Stimulated activated CD4-positive, alpha-beta T cell treated with anti-CD3 and anti-CD28 coated beads, TNF-alpha, amount 100 ng/mL, for 24 hours (primary cell): ENCODE measurements at regions not wholly inside any gene's neighbourhood (a gene's known extent, or its start where the extent isn't known, plus 50 kb on each side); places are given as distances from the start of the nearest gene placed in this dataset.
"Not testable (repeated sequence)": the region's sequence is repeated elsewhere in the genome, so short reads cannot be mapped to it uniquely, and the experiment has no call there.

Experiments
- DNase-seq, 3 experiments: peaks; one replicate each; pipeline ENCODE4 v3.0.0-alpha.2; 2020; ENCODE audit warnings: low read depth in 3 of 3

DNA sequence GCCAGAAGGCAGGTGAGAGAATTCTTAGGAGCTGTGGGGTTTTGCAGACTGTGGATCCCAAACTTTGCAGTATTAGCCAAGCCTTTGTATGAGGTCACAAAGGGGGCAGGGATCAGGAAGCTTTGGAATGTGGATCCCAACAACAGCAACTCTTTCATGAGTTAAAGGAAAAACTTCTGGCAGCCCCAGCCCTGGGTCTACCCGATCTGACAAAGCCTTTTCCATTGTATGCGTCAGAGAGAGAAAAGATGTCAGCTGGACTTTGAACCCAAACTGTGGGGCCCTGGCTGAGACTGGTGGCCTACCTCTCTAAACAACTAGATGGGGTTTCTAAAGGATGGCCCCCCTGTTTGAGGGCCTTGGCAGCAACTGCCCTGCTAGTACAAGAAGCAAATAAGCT is 101.8 kb upstream of the OSBPL11 start:
- not testable (repeated sequence) for DNase-seq

DNA sequence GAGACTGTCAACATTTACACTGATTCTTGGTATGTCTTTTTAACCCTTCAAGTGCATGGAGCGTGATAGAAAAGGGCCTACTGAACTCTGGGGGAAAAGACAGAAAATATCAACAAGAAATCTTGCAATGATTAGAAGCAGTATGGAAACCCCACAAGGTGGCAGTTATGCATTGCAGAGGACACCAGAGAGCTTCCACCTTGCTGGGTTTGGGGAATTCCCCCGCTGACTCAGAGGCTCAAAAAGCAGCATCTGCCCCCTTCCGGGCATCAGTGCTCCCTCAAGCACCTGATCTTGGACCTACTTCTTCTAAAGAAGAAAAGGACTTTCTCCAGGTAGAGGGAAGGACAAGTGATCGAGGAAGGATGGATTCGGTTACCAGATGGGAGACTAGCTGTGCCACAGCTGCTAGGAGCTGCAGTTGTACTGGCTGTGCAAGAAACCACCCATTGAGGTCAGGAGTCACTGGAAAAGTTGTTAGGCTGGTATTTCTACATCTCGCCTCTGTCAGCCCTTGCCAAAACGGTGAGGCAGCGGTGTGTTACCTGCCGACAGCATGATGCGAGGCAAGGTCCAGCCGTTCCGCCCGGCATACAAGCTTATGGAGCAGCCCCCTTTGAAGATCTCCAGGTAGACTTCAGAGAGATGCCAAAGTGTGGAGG is 102.8 kb upstream of the OSBPL11 start:
- DNase-seq = peak in 2 of 3 experiments; percentile 36 to 51

DNA sequence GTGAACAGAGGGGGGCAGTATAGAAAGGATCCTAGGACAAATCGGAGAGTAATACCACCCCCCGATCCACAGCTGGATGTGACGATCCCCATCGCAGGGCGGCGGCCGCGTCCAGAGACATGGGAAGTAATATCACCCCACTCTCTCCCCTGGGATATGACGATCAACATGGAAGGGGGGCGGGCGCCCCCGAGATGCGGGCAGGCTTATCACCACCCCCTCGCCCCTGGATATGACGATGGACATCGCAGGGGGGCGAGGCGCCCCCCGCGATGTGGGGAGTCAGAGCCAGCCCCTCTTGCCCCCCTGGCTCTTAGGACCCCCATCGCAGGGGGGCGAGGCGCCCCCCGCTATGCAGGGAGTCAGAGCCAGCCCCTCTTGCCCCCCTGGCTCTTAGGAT is 120.4 kb upstream of the OSBPL11 start:
- DNase-seq = no peak

DNA sequence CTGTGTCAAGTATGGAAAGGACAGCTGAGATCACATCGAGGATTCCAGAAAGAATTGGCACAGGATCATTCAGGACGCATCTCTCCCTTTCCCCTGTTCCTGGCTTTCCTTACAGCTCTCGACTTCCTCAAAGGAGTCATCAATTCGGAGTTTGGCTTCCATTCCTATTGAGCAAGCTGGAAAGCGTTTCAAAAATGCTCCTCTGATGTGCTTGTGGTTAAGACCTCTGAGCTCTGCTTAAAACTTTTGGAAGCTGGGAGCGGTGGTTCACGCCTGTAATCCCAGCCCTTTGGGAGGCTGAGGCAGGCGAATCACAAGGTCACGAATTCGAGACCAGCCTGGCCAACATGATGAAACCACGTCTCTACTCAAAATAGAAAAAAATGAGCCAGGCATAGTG is 136.9 kb upstream of the OSBPL11 start:
- not testable (repeated sequence) for DNase-seq

DNA sequence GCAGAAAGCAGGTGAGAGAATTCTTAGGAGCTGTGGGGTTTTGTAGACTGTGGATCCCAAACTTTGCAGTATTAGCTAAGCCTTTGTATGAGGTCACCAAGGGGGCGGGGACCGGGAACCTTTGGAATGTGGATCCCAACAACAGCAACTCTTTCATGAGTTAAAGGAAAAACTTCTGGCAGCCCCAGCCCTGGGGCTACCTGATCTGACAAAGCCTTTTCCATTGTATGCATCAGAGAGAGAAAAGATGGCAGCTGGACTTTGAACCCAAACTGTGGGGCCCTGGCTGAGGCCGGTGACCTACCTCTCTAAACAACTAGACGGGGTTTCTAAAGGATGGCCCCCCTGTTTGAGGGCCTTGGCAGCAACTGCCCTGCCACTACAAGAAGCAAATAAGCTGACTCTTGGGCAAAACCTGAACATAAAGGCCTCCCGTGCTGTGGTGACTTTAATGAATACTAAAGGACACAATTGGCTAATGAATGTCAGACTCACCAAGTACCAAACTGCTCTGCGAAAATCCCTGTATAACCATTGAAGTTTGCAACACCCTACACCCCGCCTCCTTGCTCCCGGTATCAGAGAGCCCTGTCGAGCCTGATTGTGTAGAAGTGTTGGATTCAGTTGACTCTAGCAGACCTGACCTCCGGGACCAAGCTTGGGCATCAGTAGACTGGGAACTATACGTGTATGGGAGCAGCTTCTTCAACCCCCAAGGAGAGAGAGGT is 146.9 kb upstream of the OSBPL11 start:
- not testable (repeated sequence) for DNase-seq

DNA sequence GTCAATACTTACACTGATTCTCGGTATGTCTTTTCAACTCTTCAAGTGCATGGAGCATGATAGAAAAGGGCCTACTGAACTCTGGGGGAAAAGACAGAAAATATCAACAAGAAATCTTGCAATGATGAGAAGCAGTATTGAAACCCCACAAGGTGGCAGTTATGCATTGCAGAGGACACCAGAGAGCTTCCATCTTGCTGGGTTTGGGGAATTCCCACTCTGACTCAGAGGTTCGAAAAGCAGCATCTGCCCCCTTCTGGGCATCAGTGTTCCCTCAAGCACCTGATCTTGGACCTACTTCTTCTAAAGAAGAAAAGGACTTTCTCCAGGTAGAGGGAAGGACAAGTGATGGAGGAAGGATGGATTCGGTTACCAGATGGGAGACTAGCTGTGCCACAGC is 147.5 kb upstream of the OSBPL11 start:
- peak; percentile 11 to 33 (median 16) for DNase-seq

DNA sequence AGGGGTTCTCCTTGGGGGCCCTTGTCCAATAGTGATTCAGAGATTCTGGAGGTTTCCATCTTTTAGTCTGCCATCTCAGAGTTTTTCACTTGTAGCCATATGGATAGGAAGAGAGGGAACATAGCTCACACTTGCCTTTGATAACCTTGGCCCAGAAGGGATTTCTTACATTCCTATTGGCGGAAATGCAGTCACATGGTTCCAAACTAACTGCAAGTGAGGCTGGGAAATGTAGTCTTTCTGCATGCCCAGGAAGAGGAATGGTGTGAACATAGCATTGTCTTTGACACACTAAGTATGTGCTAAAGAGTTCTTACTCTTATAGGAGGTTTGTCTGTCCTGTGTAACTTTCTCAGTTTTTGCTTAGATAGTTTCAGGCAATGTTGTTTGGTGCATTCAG is 161.8 kb upstream of the OSBPL11 start:
- not testable (repeated sequence) for DNase-seq

DNA sequence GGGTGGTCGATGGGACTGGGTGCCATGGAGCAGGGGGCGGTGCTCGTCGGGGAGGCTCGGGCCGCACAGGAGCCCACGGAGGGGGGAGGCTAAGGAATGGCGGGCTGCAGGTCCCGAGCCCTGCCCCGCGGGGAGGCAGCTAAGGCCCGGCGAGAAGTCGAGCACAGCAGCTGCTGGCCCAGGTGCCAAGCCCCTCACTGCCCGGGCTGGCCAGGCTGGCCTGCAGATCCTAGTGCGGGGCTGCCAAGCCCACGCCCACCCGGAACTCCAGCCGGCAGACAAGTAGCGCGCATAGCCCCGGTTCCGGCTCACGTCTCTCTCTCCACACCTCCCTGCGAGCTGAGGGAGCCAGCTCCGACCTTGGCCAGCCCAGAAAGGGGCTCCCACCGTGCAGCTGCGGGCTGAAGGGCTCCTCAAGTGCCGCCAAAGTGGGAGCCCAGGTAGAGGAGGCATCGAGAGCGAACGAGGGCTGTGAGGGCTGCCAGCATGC is 163.4 kb upstream of the OSBPL11 start:
- DNase-seq = not testable (repeated sequence)

DNA sequence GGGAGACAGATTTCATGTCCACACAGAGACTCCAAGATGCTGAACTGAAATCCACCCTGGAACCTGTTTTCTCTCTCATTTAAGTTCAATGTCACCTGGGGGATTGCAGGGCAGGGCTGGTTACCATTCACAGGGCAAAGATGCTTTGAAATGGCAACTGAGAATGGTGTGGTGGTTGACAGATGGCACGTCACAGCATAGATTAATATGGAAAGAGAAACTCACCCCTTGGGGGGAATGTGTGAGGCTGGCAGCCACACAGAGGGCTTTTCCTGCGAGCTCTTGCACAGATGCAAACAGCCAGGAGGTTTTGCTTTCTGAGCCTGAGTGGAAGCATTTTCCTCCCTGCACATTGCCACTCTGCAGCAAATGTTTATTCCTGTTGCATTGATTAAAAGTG is 167.3 kb upstream of the OSBPL11 start:
- DNase-seq = not testable (repeated sequence)

DNA sequence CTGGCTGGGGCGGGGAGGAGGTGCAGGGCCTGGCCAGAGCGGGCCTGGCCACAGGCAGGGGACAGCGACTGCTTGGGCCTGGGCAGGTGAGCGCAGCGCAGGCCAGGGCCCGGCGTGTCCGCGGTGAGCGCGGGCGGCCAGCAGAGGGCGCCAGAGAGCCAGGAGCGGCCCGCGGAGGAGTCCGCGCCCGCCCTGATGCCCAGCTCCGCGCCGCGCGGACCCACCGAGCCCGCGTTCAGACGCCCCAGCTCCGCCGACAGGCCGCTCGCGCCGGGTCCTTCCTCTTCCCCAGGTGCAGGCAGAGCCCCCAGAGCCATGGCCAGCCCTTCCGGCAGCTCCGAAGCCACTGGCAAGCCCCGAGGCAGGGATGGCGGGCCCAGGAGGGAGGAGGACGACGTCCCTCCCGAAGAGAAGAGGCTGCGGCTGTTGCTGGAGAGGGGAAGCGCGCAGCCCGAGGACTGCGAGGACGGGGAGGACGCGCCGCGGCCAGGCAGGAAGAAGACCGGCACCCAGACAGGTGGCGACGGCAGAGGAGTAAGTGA is 171.1 kb upstream of the OSBPL11 start:
- peak; percentile 36 to 52 (median 38) for DNase-seq

DNA sequence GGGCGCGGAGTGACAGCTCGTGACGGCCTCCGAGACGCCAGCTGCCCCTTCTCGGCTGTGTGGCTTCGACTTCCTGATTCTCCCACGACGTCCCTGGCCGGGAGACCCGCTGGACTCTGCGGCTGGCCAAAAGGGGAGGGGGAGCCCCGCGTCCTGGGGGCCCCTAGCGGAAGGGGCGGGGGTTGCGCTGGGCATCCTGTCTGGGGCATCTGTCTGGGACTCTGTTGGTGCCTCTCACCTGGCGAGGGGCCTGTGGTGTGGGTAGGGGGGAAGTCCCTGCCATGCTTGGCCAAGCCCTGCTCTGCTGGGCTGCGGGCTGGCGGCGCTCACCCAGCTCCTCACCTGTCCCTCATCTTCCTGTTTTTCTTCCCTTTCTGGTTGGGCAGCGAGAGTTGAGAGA is 171.6 kb upstream of the OSBPL11 start:
- DNase-seq = not testable (repeated sequence)

DNA sequence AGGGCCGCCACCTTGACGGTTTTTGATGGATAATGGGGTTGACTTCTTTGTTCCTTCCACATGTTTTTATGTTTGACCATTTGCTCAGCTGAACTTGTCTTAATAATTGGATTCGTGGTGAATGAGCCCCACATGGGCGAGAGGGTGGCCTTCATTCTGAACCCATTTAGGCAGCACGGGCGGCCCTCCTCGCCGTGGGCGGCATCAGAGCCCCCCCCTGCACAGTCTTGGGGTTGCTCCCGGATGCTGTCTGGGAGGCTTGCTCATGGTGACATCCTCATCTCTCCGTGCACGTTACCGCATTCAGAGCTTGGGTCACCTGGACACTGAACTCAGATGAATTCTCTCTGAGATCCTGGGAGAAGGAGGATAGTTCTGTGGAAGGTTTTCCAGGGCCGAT is 172.3 kb upstream of the OSBPL11 start:
- no peak for DNase-seq

DNA sequence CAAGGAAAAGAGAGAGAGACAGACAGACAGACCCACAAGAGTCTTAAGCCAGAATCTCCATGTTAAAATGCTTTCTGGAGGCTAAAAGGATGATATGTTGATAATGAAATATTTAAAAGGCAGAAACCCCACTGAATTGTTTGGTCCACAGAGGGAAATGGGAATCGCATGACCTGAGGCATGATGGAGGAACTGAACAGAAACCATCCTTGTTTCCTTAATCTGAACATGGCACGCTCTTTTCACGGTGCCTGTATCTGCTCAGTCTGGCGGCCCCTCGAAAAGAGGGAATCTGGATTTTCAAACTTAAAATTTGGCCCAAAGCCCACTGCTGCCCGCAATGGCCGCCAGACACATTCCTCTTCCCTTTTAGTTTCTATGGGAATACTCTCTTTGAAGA is 173.5 kb upstream of the OSBPL11 start:
- DNase-seq = not testable (repeated sequence)

DNA sequence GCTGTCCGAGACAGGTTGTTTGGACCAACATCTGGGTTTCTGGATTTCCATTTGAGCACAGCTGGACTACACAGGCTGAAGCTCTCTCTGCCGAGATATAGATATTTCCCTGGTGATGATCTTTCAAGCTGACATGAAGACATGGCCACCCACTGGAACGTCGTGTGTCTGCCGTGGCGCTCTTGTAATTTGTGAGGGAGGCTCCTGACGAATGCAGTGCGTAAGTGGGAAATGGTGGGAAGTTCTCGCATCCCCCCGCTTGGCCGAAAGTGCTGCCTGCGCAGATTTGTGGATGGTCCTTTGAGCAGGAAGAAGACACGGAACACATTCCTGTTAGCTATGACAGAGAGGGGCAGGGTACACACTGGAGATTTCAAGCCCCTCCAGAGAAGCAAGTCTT is 176.2 kb upstream of the OSBPL11 start:
- not testable (repeated sequence) for DNase-seq

DNA sequence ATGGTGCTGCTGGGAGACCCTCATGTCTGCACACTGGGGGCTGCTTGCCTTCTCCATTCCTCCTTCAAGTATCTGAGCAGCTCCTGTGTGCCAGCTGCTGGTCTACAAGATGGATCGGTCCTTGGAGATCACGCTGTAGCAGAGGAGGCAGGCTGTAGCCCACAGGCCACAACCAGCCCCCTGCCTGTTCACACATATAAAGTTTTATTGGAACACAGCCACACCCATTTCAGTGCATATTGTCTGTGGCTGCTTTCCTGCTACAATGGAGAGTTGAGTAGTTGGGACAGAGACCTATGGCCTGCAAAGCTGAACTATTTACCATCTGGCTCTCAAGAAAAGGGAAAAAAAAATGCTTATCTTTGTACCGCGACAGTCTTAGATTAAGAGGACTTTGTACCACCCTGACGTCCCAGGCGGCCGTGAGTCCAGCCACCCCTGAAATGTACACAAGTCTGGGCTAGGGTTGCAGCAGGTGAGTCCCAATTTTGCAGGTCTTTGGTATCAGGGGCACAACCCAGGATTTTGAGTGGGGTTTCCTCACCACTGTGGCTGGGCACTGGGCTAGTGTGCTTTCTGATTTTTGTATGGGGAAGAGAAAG is 179.2 kb upstream of the OSBPL11 start:
- DNase-seq = not testable (repeated sequence)

DNA sequence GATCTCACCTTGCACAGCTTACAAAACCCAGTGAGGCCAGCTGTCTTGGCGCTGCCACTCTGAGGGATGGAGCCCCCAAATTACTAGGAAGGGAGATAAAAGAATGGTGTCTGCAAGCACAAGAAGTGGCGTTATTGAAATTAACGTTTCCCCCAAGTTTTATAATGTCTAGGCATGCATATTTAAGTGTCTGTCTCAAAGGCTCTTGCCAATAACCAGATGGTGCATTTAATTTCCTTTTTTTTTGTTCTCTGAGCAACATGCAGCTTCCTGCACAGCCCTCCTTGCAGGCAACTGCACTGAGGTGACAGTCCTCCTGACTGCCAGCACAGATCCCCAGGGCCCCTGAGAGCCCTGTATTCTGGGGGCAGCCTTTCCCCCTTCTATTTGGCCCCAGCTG is 179.8 kb upstream of the OSBPL11 start:
- DNase-seq = not testable (repeated sequence)

DNA sequence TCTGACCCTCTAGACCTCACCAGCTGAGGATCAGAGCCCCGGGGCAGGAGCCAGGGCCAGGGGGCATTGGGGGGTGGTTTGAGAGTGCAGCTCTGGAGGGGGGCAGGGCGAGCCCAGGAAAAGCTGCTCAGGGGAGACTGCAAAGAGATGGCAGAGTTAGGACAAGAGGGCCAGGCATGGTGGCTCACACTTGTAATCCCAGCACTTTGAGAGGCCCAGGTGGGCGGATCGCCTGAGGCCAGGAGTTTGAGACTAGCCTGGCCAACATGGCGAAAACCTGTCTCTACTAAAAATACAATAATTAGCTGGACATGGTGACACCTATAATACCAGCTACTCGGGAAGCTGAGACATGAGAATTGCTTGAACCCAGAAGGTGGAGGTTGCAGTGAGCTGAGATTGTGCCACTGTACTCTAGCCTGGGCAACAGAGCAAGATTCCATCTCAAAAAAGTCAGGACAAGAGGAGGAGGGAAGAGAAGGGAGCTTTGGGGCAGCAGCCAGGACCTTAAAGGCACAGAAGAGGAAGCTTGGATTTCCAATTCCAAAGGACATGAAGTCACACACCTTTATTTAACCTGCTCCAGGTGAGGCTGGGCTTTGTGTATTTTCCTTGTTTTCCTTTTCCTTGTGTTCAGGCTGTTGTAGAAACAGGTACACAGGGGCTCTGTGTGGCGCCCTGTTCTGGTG is 180.5 kb upstream of the OSBPL11 start:
- DNase-seq = not testable (repeated sequence)

DNA sequence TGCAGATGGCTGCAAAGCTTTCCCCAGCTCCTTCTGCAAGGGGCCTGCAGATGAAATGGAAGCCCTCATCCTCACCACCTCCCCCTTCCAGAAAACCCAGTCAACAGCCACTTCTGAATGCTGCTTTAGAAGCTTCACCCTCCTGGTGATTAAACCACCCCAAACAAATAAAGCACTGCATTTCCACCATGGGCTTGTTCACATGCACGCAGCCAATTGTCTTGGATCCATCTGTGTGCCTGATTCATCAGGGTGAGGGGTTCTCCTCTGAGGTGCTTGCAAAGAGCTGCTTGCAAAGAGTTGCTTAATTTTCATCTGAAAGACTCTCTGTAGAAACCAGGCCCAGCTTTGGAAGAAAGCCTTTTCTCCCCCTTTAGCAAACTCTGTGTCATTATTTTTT is 184.0 kb upstream of the OSBPL11 start:
- not testable (repeated sequence) for DNase-seq

DNA sequence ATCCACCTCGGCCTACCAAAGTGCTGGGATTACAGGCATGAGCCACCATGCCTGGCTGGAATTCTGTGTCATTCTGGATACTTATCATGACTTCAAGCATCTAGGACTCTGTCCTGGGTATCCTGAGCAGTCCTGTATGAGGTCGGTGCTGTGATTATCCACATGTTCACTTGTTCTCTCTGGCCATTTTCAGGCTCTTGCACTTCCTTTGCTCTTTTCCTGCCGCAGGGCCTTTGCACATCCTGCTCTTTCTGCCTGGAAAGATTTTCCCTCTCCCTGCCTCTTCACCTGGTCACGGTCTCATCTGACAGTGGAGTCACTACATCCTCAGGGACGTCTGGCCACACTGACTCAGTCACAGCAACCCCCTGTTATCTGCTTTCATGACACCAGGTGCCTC is 184.6 kb upstream of the OSBPL11 start:
- DNase-seq = not testable (repeated sequence)

DNA sequence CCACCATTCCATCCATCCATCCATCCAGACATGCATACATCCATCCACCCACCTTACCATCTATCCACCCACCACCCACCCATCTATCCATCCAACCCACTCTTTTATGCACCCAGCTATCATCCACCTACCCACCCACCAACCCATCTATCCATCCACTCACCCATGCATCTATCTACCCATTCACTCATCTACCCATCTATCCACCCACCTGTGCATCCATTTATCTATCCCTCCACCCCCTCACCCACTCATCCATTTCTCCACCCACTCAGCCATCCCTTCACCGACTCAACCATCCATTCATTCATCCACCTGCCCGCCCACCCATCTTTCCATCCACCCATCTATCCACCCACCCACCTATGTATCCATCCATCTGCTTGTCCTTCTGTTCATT is 186.4 kb upstream of the OSBPL11 start:
- not testable (repeated sequence) for DNase-seq

DNA sequence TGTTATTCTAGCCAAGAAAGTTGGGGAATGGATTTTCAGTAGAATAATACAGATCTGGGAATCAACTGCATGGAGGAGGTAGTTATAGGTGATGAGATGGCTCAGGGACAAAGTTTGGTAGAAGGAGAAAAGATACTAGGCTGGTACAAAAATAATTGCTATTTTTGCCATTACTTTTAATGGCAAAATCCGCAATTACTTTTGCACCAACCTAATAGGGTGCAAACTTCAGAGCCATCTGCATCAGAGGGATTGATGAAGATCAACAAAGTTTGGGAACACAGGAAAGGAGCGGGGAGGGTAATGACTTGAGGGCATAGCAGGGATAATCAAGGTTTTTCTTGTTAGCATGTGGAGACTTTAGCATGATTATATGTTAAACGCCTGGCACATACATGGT is 178.7 kb upstream of the ROPN1B start:
- DNase-seq = not testable (repeated sequence)

DNA sequence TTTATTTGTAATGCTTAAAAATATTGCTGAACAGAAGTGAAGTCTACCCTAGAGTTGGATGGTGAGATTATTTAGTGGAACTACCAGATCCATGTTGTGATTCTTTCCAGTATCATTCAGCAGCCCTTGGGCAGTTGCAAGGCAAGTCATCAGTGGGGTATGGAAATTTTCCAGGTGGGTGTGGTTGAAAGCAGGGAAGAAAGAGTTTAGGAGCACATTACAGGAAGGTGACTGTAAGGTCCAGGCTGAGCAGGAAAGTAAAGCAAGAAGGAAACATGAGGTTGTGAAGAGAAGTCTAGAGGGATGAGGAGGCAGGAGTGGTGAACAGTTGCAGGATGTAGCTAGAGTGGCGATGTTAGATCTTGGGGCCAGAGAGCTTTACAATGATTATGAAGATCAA is 178.0 kb upstream of the ROPN1B start:
- not testable (repeated sequence) for DNase-seq
